ENCODE measurements at regions not wholly inside any gene's neighbourhood (a gene's known extent, or its start where the extent isn't known, plus 50 kb on each side); places are given as distances from the start of the nearest gene placed in this dataset.
"Not testable (repeated sequence)": the region's sequence is repeated elsewhere in the genome, so short reads cannot be mapped to it uniquely, and the experiment has no call there.

GRCh38 chr2:234156326-234156725 is 105.8 kb downstream of the SPP2 start:
- DNase-seq (ENCODE audit: low spot score): no peak

GRCh38 chr2:234152835-234153234 is 102.3 kb downstream of the SPP2 start:
- DNase-seq (ENCODE audit: low spot score): not testable (repeated sequence)

GRCh38 chr2:234147335-234147861 is 96.9 kb downstream of the SPP2 start:
- no peak for DNase-seq (ENCODE audit: low spot score)

GRCh38 chr2:234146087-234146826 is 95.8 kb downstream of the SPP2 start:
- no peak for DNase-seq (ENCODE audit: low spot score)

- DNase-seq (ENCODE audit: low spot score): no peak
Measured at GRCh38 chr2:234145511-234145910, 95.0 kb downstream of the SPP2 start.

GRCh38 chr2:234145057-234145456 is 94.6 kb downstream of the SPP2 start:
- no peak for DNase-seq (ENCODE audit: low spot score)

- no peak for DNase-seq (ENCODE audit: low spot score)
Measured at GRCh38 chr2:234143896-234144295, 93.4 kb downstream of the SPP2 start.

- no peak for DNase-seq (ENCODE audit: low spot score)
Measured at GRCh38 chr2:234142530-234142929, 92.0 kb downstream of the SPP2 start.

GRCh38 chr2:234139755-234140154 is 89.3 kb downstream of the SPP2 start:
- no peak for DNase-seq (ENCODE audit: low spot score)

GRCh38 chr2:234138836-234139235 is 88.3 kb downstream of the SPP2 start:
- DNase-seq (ENCODE audit: low spot score): no peak

GRCh38 chr2:234137400-234138014 is 87.0 kb downstream of the SPP2 start:
- no peak for DNase-seq (ENCODE audit: low spot score)

GRCh38 chr2:234136461-234136860 is 86.0 kb downstream of the SPP2 start:
- DNase-seq (ENCODE audit: low spot score): no peak

GRCh38 chr2:234135750-234136221 is 85.3 kb downstream of the SPP2 start:
- peak; percentile 64 for DNase-seq (ENCODE audit: low spot score)

GRCh38 chr2:234134496-234134895 is 84.0 kb downstream of the SPP2 start:
- no peak for DNase-seq (ENCODE audit: low spot score)

- no peak for DNase-seq (ENCODE audit: low spot score)
Measured at GRCh38 chr2:234133004-234133403, 82.5 kb downstream of the SPP2 start.

GRCh38 chr2:234130777-234131181 is 80.3 kb downstream of the SPP2 start:
- peak; percentile 14 for DNase-seq (ENCODE audit: low spot score)

GRCh38 chr2:234128606-234129005 is 78.1 kb downstream of the SPP2 start:
- no peak for DNase-seq (ENCODE audit: low spot score)
